IMR-90 (cell line): ENCODE measurements at regions not wholly inside any gene's neighbourhood (a gene's known extent, or its start where the extent isn't known, plus 50 kb on each side); places are given as distances from the start of the nearest gene placed in this dataset.

ENCODE experiments used
- ATAC-seq: fragments of 200-7000 bp; cut with Tn5 transposase; 2 replicates; pipeline ENCODE4 v1.9.1; 2020; ENCODE audit warnings: low read depth, mild to moderate bottlenecking, moderate library complexity
- BruUV-seq: library from RNA; stranded (reverse); fragments of 400-500 nt; replicated peaks from 2 replicates; lab custom pipeline; 2021; lab: Mats Ljungman, UMichigan
- CTCF ChIA-PET: fragments of 300-600 bp; formaldehyde crosslinking; extraction: SDS; loops from one replicate; lab custom pipeline; 2021; ENCODE audit warnings: antibody characterized with exemption; lab: Yijun Ruan, JAX
- POLR2A ChIA-PET: fragments of 300-600 bp; sonication (Branson Sonifier 250); formaldehyde crosslinking; loops from one replicate; lab custom pipeline; 2022; ENCODE audit warnings: antibody characterized with exemption; ENCODE audit not compliant: unreplicated experiment; lab: Charles Lee
- DNase-seq: peaks from one replicate; pipeline ENCODE4 v3.0.0; 2013
- H2AFZ ChIP-seq: replicated peaks from 2 replicates; pipeline ENCODE3; 2013; ENCODE audit warnings: low read length, mild to moderate bottlenecking; ENCODE audit not compliant: poor library complexity
- H2AK5ac ChIP-seq: 2 replicates; pipeline ENCODE4 v1.6.1; 2013; ENCODE audit warnings: low read depth, low read length, inconsistent platforms
- H2AK9ac ChIP-seq: replicated peaks from 2 replicates; pipeline ENCODE3; 2013; ENCODE audit warnings: mild to moderate bottlenecking, low read depth, low read length, moderate library complexity; ENCODE audit not compliant: poor library complexity
- H2BK120ac ChIP-seq: 2 replicates; pipeline ENCODE4 v1.6.1; 2013; ENCODE audit warnings: low read depth, low read length, inconsistent platforms
- H2BK15ac ChIP-seq: 3 replicates; pipeline ENCODE4 v1.6.1; 2013; ENCODE audit warnings: low read depth, low read length, inconsistent platforms
- H2BK20ac ChIP-seq: 2 replicates; pipeline ENCODE4 v1.6.1; 2013; ENCODE audit warnings: low read depth, mild to moderate bottlenecking, inconsistent platforms, low read length, moderate library complexity
- H2BK5ac ChIP-seq: 2 replicates; pipeline ENCODE4 v1.6.1; 2013; ENCODE audit warnings: mild to moderate bottlenecking, low read depth, low read length, inconsistent platforms; ENCODE audit not compliant: poor library complexity, severe bottlenecking
- H3K14ac ChIP-seq: replicated peaks from 2 replicates; pipeline ENCODE4 v1.6.1; 2013; ENCODE audit warnings: low read depth, low read length, inconsistent platforms
- H3K18ac ChIP-seq: 2 replicates; pipeline ENCODE4 v1.6.1; 2013; ENCODE audit warnings: low read depth, low read length, control low read depth
- H3K23ac ChIP-seq: 2 replicates; pipeline ENCODE4 v1.6.1; 2013; ENCODE audit warnings: low read depth, low read length, inconsistent platforms
- H3K27ac ChIP-seq: 2 replicates; pipeline ENCODE4 v1.5.1; 2013; ENCODE audit warnings: mild to moderate bottlenecking, control low read depth, low read length; ENCODE audit not compliant: insufficient read depth
- H3K27me3 ChIP-seq: 2 replicates; pipeline ENCODE4 v1.6.1; 2013; ENCODE audit warnings: low read length; ENCODE audit not compliant: control insufficient read depth, insufficient read depth
- H3K36me3 ChIP-seq: 2 replicates; pipeline ENCODE4 v1.6.1; 2013; ENCODE audit warnings: low read length, mixed read lengths; ENCODE audit not compliant: control insufficient read depth, insufficient read depth
- H3K4ac ChIP-seq: 2 replicates; pipeline ENCODE4 v1.6.1; 2013; ENCODE audit warnings: low read depth, low read length, inconsistent platforms
- H3K4me1 ChIP-seq: 2 replicates; pipeline ENCODE4 v1.6.1; 2013; ENCODE audit warnings: low read length, mixed read lengths; ENCODE audit not compliant: control insufficient read depth, insufficient read depth
- H3K4me2 ChIP-seq: 2 replicates; pipeline ENCODE4 v1.6.1; 2013; ENCODE audit warnings: low read depth, mild to moderate bottlenecking, control low read depth, low read length, moderate library complexity
- H3K4me3 ChIP-seq: 2 replicates; pipeline ENCODE4 v1.5.1; 2013; ENCODE audit warnings: low read depth, mild to moderate bottlenecking, control low read depth, low read length, moderate library complexity; ENCODE audit not compliant: insufficient read depth
- H3K56ac ChIP-seq: 2 replicates; pipeline ENCODE4 v1.6.1; 2013; ENCODE audit warnings: low read length, inconsistent platforms; ENCODE audit not compliant: insufficient read depth; ENCODE audit errors: extremely low read depth
- H3K79me1 ChIP-seq, 2 experiments: 2 replicates each; pipeline ENCODE4 v1.6.1; 2013; ENCODE audit warnings: low read length in 2 of 2, inconsistent platforms in 1 of 2, low read depth in 1 of 2
- H3K9ac ChIP-seq: 2 replicates; pipeline ENCODE4 v1.6.1; 2013; ENCODE audit warnings: low read depth, low read length, control low read depth
- H3K9me1 ChIP-seq: 2 replicates; pipeline ENCODE4 v1.6.1; 2013; ENCODE audit warnings: low read length, inconsistent platforms; ENCODE audit not compliant: insufficient read depth
- H3K9me3 ChIP-seq: 2 replicates; pipeline ENCODE4 v1.6.1; 2013; ENCODE audit warnings: low read length; ENCODE audit not compliant: control insufficient read depth, insufficient read depth
- H4K20me1 ChIP-seq: 2 replicates; pipeline ENCODE4 v1.6.1; 2013; ENCODE audit warnings: low read length, inconsistent platforms; ENCODE audit not compliant: insufficient read depth
- H4K5ac ChIP-seq: 2 replicates; pipeline ENCODE4 v1.6.1; 2013; ENCODE audit warnings: mild to moderate bottlenecking, low read depth, low read length, control low read depth
- H4K8ac ChIP-seq, 2 experiments: 2 replicates each; pipeline ENCODE4 v1.6.1; 2013; ENCODE audit warnings: low read depth in 2 of 2, low read length in 2 of 2, control low read depth in 1 of 2, inconsistent platforms in 1 of 2
- H4K91ac ChIP-seq: 2 replicates; pipeline ENCODE4 v1.6.1; 2013; ENCODE audit warnings: low read depth, low read length, inconsistent platforms; ENCODE audit not compliant: insufficient read depth
- BHLHE40 ChIP-seq: fragments of 150-350 bp; IDR thresholded peaks from 2 replicates; pipeline ENCODE4 v1.6.1; 2016; ENCODE audit warnings: mild to moderate bottlenecking, low read depth, low read length
- CEBPB ChIP-seq: IDR thresholded peaks from 2 replicates; pipeline ENCODE4 v1.6.1; 2012; ENCODE audit warnings: low read depth, low read length, improper control_type of control experiment
- CHD1 ChIP-seq: IDR thresholded peaks from 2 replicates; pipeline ENCODE4 v1.6.1; 2012; ENCODE audit warnings: low read depth, low read length, improper control_type of control experiment
- CTCF ChIP-seq: conservative IDR thresholded peaks from 2 replicates; pipeline ENCODE4 v1.5.1; 2012; ENCODE audit warnings: mild to moderate bottlenecking, low read depth, low read length, improper control_type of control experiment
- ELK1 ChIP-seq: fragments of 150-350 bp; IDR thresholded peaks from 2 replicates; pipeline ENCODE4 v1.6.1; 2016; ENCODE audit warnings: low read depth, mild to moderate bottlenecking, low read length, moderate library complexity, borderline replicate concordance
- FOS ChIP-seq: fragments of 150-350 bp; IDR thresholded peaks from 2 replicates; pipeline ENCODE4 v1.6.1; 2016; ENCODE audit warnings: low read depth, low read length
- MAFK ChIP-seq: IDR thresholded peaks from 2 replicates; pipeline ENCODE4 v1.6.1; 2012; ENCODE audit warnings: low read depth, low read length, improper control_type of control experiment
- MAZ ChIP-seq: IDR thresholded peaks from 2 replicates; pipeline ENCODE4 v1.6.1; 2012; ENCODE audit warnings: low read depth, mild to moderate bottlenecking, low read length, improper control_type of control experiment, moderate library complexity, borderline replicate concordance
- MXI1 ChIP-seq: IDR thresholded peaks from 2 replicates; pipeline ENCODE4 v1.6.1; 2012; ENCODE audit warnings: low read depth, mild to moderate bottlenecking, low read length, moderate library complexity, borderline replicate concordance
- NFE2L2 ChIP-seq: fragments of 150-350 bp; IDR thresholded peaks from 2 replicates; pipeline ENCODE4 v1.6.1; 2016; ENCODE audit warnings: low read depth, mild to moderate bottlenecking, low read length
- POLR2A ChIP-seq: IDR thresholded peaks from 2 replicates; pipeline ENCODE4 v1.6.1; 2012; ENCODE audit warnings: mild to moderate bottlenecking, low read depth, low read length
- RAD21 ChIP-seq: IDR thresholded peaks from 2 replicates; pipeline ENCODE4 v1.6.1; 2012; ENCODE audit warnings: low read length, improper control_type of control experiment
- RCOR1 ChIP-seq: IDR thresholded peaks from 2 replicates; pipeline ENCODE4 v1.6.1; 2012; ENCODE audit warnings: mild to moderate bottlenecking, low read length, improper control_type of control experiment; ENCODE audit not compliant: insufficient replicate concordance
- RFX5 ChIP-seq: IDR thresholded peaks from 2 replicates; pipeline ENCODE4 v1.8.0; 2012; ENCODE audit warnings: low read depth, mild to moderate bottlenecking, low read length, moderate library complexity
- SMC3 ChIP-seq: fragments of 150-350 bp; IDR thresholded peaks from 2 replicates; pipeline ENCODE4 v1.6.1; 2016; ENCODE audit warnings: low read depth, mild to moderate bottlenecking, antibody characterized with exemption, low read length, moderate library complexity
- USF2 ChIP-seq: fragments of 150-350 bp; IDR thresholded peaks from 2 replicates; pipeline ENCODE4 v1.6.1; 2017; ENCODE audit warnings: mild to moderate bottlenecking, antibody characterized with exemption, low read length, low read depth
- WGBS, 2 experiments: methylation state at CpG; one replicate each; pipeline versions ENCODE4 v1.1.5 to v1.1.7; 2013; ENCODE audit warnings: missing lambda C conversion rate in 2 of 2; ENCODE audit not compliant: insufficient read length in 1 of 2; ENCODE audit errors: extremely low coverage in 2 of 2; 5-methylcytosine and 5-hydroxymethylcytosine counted together
- dilution Hi-C: fragments of 300-500 bp; cut with HindIII; formaldehyde crosslinking; loops from one replicate; pipeline ENCODE4 v1.14.3; 2018; ENCODE audit warnings: low sequenced_read_pairs; ENCODE audit not compliant: unreplicated experiment
- in situ Hi-C: fragments of 300-500 bp; cut with MboI; formaldehyde crosslinking; loops from 3 replicates; pipeline ENCODE4 v1.14.3; 2019; ENCODE audit warnings: low sequenced_read_pairs, inconsistent platforms, mixed read lengths
- intact Hi-C: fragments of 100-400 bp; cut with micrococcal nuclease; formaldehyde crosslinking; loops from 2 replicates; pipeline ENCODE4 v1.10.0; 2022

- dilution Hi-C loops = no loop called here
- H2AK9ac ChIP-seq = no peak overlapping the region
- 50% methylated on average over 1 of the region's 3 CpGs; no CpG with 5 or more reads in 1 of the 2 experiments for WGBS, 2 experiments
- TF ChIP-seq RAD21 (no peak), POLR2A (no peak), RFX5 (no peak), FOS (no peak), MAZ (no peak), SMC3 (no peak), ELK1 (no peak), CHD1 (no peak), CEBPB (no peak), NFE2L2 (no peak), USF2 (no peak), BHLHE40 (no peak), MAFK (no peak), MXI1 (no peak), CTCF (no peak), RCOR1 (no peak)
- no peak overlapping the region for H3K14ac ChIP-seq
- CTCF ChIA-PET = no interaction called here
- H2BK5ac ChIP-seq = no peak overlapping the region
- no peaks in the 10 kb centered on the region for H3K4me1 ChIP-seq
- peaks cover 6% of the 10 kb centered on the region; the same call in 1 of the 2 replicates for H3K9me3 ChIP-seq
- H4K8ac ChIP-seq = no peak overlapping the region
- no peaks in the 10 kb centered on the region for H3K36me3 ChIP-seq
- H3K9ac ChIP-seq = no peak overlapping the region
- no TSS peak for BruUV-seq
- in situ Hi-C loops = no loop called here
- H3K27me3 ChIP-seq = no peaks in the 10 kb centered on the region
- H3K56ac ChIP-seq = no peak overlapping the region
- no peak overlapping the region for H2AFZ ChIP-seq
- DNase-seq (no peak), ATAC-seq (no peak)
- no peak overlapping the region for H3K27ac ChIP-seq
- intact Hi-C loops = no loop called here
- H2BK120ac ChIP-seq = no peak overlapping the region
- no peak overlapping the region for H2BK20ac ChIP-seq
- H4K5ac ChIP-seq = no peak overlapping the region
- H2BK15ac ChIP-seq = no peak overlapping the region
- no peak overlapping the region for H3K23ac ChIP-seq
- H3K4ac ChIP-seq = no peak overlapping the region
- no peak overlapping the region for H3K18ac ChIP-seq
- POLR2A ChIA-PET = no interaction called here
- H4K91ac ChIP-seq = no peak overlapping the region
- H4K20me1 ChIP-seq = no peaks in the 10 kb centered on the region
- H3K9me1 ChIP-seq = no peaks in the 10 kb centered on the region
- H3K4me2 ChIP-seq = no peak overlapping the region
- H2AK5ac ChIP-seq = no peak overlapping the region
- H3K79me1 ChIP-seq = no peaks in the 10 kb centered on the region
- no peak overlapping the region for H3K4me3 ChIP-seq
Measured at GRCh38 chr9:118957585-118957984, 411.6 kb downstream of the BRINP1 start.
